ENCODE measurements at regions not wholly inside any gene's neighbourhood (a gene's known extent, or its start where the extent isn't known, plus 50 kb on each side); places are given as distances from the start of the nearest gene placed in this dataset.

DNA sequence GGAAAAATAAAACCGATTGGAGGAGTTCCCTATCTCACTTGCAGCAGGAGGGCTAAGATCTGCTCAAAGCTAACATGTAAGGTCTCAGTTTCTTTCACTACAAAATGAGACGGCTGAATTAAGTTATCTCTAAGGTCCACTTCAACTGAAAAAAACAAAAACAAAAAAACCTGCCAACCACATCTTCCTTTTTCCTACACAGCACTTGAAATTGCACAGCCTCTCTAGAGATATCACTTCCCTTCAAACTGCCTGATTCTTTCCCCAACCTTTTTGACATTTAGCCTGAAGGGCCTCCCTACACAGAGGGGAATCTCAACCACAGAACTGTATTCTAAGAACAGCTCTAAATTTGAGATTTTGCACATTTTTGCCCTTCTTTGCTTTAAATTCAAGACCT, 227.9 kb upstream of the TARS1 start:
- Histone ChIP-seq H3K27me3 (ENCODE audit: control insufficient read depth, extremely low read depth, insufficient read depth, low read length) (no peaks in the 10 kb centered on the region), H3K9me3 (ENCODE audit: control insufficient read depth, low read depth, low read length) (no peaks in the 10 kb centered on the region), H3K9me1 (ENCODE audit: control insufficient read depth, extremely low read depth, insufficient read depth, low read length) (no peaks in the 10 kb centered on the region), H2AFZ (ENCODE audit: control insufficient read depth, low read length) (no peak overlapping the region), H3K27ac (ENCODE audit: control insufficient read depth, insufficient read depth, low read length) (no peak overlapping the region), H4K20me1 (ENCODE audit: control insufficient read depth, extremely low read depth, insufficient read depth, low read length) (no peaks in the 10 kb centered on the region), H3K36me3 (ENCODE audit: control insufficient read depth in 2 of 2, extremely low read depth in 1 of 2, insufficient read depth in 2 of 2, low read length in 2 of 2) (no peaks in the 10 kb centered on the region), H3K4me2 (ENCODE audit: control insufficient read depth, extremely low read depth, insufficient read depth, low read depth, low read length) (no peak overlapping the region), H3K4me3 (ENCODE audit: control insufficient read depth in 2 of 3, extremely low read depth in 1 of 3, insufficient read depth in 2 of 3, low read depth in 1 of 3, low read length in 3 of 3) (no peak overlapping the region), H3K9ac (ENCODE audit: control insufficient read depth, extremely low read depth, insufficient read depth, low read length) (no peak overlapping the region), H3K4me1 (ENCODE audit: control insufficient read depth, extremely low read depth, insufficient read depth, low read length) (no peaks in the 10 kb centered on the region), H3K79me2 (ENCODE audit: control insufficient read depth, insufficient read depth, low read length) (no peaks in the 10 kb centered on the region)
- FAIRE-seq (no peak), DNase-seq (ENCODE audit: low read depth, low spot score) (no peak)
- dilution Hi-C loops (cut with MboI; ENCODE audit: extremely low pct_ligation_motif_present, low sequenced_read_pairs) = no loop called here
- TF ChIP-seq EZH2 (IDR thresholded peaks at IDR 0.05; ENCODE audit: low read length) = no peak
- TF ChIP-seq, protein P1, sequence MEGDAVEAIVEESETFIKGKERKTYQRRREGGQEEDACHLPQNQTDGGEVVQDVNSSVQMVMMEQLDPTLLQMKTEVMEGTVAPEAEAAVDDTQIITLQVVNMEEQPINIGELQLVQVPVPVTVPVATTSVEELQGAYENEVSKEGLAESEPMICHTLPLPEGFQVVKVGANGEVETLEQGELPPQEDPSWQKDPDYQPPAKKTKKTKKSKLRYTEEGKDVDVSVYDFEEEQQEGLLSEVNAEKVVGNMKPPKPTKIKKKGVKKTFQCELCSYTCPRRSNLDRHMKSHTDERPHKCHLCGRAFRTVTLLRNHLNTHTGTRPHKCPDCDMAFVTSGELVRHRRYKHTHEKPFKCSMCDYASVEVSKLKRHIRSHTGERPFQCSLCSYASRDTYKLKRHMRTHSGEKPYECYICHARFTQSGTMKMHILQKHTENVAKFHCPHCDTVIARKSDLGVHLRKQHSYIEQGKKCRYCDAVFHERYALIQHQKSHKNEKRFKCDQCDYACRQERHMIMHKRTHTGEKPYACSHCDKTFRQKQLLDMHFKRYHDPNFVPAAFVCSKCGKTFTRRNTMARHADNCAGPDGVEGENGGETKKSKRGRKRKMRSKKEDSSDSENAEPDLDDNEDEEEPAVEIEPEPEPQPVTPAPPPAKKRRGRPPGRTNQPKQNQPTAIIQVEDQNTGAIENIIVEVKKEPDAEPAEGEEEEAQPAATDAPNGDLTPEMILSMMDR (optimal IDR thresholded peaks at IDR 0.05 in 1 of 3, IDR thresholded peaks at IDR 0.05 in 1 of 3, conservative IDR thresholded peaks at IDR 0.05 in 1 of 3; ENCODE audit: extremely low read depth in 1 of 3, insufficient read depth in 2 of 3, low read length in 3 of 3) = no peak

DNA sequence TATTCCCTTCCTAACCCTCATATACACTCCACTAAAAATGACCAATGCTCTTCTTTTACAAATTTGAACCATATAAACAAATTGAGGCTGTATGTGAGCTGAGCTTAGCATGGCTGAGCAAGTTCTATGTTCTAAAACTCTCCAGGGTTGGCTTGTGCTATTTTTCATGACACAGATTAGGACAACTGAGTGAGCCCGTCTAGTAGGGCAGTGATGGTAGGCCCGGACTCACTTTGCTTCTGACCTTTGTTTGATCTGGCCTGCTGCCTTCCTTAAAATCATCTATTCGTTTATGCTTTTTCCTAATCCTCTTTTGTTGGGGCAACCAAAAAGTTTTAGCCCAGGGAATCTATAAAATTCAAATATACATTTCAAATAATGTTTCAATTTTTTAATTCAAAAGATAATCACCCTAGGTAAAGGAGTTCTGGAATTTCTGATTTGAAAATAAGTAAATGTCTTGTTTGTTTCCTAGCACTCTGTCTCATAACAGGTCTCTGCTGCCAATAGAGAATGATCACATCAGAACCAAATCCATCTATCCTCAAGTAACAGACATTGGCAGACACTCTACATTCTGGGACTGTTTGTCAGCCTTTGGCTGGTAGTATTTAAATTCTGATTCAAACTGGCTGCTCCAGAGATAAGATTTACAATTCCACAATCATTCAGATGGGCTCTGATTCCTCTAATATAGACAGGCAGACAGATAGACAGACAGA, 217.0 kb upstream of the TARS1 start:
- Histone ChIP-seq H3K9me3 (ENCODE audit: control insufficient read depth, low read depth, low read length) (no peaks in the 10 kb centered on the region), H2AFZ (ENCODE audit: control insufficient read depth, low read length) (no peak overlapping the region), H3K27ac (ENCODE audit: control insufficient read depth, insufficient read depth, low read length) (no peak overlapping the region), H3K4me1 (ENCODE audit: control insufficient read depth, extremely low read depth, insufficient read depth, low read length) (no peaks in the 10 kb centered on the region), H3K4me3 (ENCODE audit: control insufficient read depth in 2 of 3, extremely low read depth in 1 of 3, insufficient read depth in 2 of 3, low read depth in 1 of 3, low read length in 3 of 3) (no peak overlapping the region), H3K9me1 (ENCODE audit: control insufficient read depth, extremely low read depth, insufficient read depth, low read length) (no peaks in the 10 kb centered on the region), H3K36me3 (ENCODE audit: control insufficient read depth in 2 of 2, extremely low read depth in 1 of 2, insufficient read depth in 2 of 2, low read length in 2 of 2) (no peaks in the 10 kb centered on the region), H3K79me2 (ENCODE audit: control insufficient read depth, insufficient read depth, low read length) (no peaks in the 10 kb centered on the region), H3K27me3 (ENCODE audit: control insufficient read depth, extremely low read depth, insufficient read depth, low read length) (no peaks in the 10 kb centered on the region), H3K4me2 (ENCODE audit: control insufficient read depth, extremely low read depth, insufficient read depth, low read depth, low read length) (no peak overlapping the region), H4K20me1 (ENCODE audit: control insufficient read depth, extremely low read depth, insufficient read depth, low read length) (no peaks in the 10 kb centered on the region), H3K9ac (ENCODE audit: control insufficient read depth, extremely low read depth, insufficient read depth, low read length) (no peak overlapping the region)
- DNase-seq (ENCODE audit: low read depth, low spot score) = no peak
- TF ChIP-seq, protein P1 (optimal IDR thresholded peaks at IDR 0.05 in 1 of 3, IDR thresholded peaks at IDR 0.05 in 1 of 3, conservative IDR thresholded peaks at IDR 0.05 in 1 of 3; ENCODE audit: extremely low read depth in 1 of 3, insufficient read depth in 2 of 3, low read length in 3 of 3) = no peak
- no peak for TF ChIP-seq EZH2 (IDR thresholded peaks at IDR 0.05; ENCODE audit: low read length)
- FAIRE-seq = no peak
- dilution Hi-C loops (cut with MboI; ENCODE audit: extremely low pct_ligation_motif_present, low sequenced_read_pairs) = no loop called here
